Activated effector memory CD4-positive, alpha-beta T cell treated with Interleukin-2 at 50 U/mL for 16 hours (primary cell): ENCODE measurements at regions not wholly inside any gene's neighbourhood (a gene's known extent, or its start where the extent isn't known, plus 50 kb on each side); places are given as distances from the start of the nearest gene placed in this dataset.

Experiments
- DNase-seq: peaks from one replicate; pipeline ENCODE4 v3.0.0-alpha.2; 2020

DNA sequence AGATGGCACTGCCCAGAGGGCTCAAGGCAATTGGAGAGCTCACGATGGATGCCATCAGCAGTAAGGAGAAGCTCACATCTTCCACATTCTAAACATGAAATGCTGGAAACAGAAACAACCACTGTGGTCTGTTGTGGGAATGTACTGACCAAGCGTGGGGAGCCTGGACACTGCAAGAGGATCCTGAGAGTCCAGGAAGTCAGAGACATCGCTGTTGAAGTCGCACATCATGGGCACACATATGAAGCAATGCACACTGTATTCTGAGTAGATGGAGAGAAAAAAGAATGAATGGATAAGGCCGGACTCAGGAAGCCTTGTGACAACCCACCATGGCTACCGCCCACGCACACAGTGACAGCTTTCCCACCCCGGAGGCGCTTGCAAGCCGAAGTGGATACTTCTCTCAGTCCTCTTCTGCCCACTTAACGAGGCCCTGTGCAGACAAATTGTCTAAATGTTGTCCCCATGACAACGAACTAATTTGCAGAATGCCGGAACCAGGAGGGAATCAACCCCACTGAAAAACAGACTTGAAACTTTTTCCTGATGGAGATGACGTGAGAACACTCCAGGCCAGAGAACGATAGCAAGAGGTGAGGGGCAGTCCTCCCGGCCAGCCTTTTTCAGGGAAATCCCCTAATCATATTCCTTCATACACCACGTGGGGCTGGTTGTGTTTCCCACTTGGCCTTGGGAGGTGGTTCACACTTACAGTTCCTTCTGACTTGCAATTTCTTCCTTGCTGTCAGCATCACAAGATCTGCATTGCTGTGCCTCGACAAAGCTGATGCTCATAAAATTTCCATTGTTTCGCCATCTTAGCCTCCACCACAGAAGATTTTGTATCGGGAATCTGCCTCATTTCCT is 109.6 kb upstream of the SERP2 start:
- no peak for DNase-seq

DNA sequence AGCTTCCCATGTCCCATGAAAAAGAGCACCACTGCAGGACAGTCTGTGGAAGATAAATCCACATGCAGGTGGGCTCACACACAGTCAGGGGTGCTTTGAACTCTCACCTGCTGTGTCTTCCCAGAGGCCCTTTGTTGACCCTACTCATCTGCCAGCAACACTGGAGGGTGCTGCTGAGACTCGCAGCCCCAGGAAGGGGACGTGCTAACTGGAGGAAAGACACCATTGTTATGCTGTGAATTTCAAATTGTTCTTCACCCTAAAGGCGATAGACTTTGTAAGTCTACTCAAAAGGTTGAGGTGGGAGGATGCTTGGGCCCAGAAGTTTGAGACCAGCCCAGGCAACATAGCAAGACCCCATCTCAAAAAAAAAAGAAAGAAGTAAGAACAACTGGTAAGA is 107.3 kb upstream of the SERP2 start:
- no peak for DNase-seq

DNA sequence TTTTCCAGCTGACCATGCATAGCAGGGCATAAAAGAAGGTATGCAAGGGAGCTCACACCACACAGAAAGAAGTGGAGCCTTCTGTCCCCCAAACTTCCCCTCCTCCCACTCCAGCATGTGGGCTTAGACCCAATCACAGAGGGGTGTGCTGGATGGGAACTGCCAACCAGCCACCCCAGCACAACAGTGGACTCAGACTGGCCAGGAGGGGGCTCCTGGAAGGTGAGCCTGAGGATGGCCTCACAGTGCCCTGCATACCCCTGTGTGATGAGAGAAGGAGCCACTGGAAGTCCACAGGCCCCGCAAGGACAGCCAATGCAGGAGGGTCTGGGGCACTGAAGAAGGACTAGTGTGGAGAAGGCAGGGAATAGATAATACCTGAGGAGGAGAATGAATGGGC is 106.9 kb upstream of the SERP2 start:
- no peak for DNase-seq

DNA sequence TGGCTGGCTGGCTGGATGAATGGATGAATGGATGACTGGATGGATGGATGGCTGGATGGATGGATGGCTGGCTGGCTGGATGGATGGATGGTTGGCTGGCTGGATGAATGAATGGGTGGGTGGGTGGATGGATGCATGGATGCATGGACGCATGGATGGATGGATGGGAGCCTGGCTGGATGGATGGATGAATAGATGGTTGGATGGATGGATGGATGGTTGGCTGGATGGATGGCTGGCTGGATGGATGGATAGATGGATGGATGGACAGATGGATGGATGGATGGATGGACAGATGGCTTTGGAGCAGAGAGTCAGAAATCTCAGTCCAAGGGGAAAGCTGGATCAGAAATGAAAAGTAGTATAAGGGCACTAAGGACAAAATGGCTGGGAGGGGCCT is 106.4 kb upstream of the SERP2 start:
- no peak for DNase-seq

DNA sequence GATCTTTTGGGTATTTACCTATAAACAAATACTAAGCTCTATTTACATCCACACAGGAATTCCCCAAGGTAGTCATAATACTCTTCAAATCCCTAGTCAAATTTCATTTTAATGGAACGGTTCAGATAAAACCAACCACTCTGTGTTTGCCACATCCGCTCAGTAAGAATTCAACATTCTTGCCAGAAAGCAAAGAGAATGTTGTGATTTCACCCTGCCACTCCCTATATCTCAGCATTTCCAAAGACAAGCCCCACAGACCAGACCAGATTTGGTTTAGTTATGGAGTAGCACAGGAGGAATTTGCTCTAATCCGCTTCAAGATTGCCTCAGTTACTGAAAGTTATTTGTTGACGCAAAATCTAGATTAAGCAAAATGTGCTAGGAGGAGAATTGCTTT is 105.6 kb upstream of the SERP2 start:
- no peak for DNase-seq

DNA sequence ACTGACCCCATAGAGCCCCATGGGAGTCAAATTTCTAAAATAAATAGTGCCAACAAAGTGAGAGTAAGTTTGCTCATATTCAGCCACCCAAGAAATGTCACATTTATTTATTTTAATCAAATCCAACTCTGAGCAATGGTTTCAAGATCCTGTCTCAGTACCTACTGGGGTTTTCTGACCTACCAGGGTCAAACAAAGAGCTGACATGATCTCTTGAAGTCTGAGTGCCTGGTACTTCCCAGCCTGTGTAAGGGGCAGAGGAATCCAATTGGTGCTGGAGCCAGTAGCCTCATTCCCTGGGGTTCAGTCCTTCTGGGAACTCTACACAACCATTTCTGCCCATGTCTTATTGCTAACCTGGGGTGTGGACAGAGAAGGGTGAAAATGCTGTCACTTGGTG is 104.6 kb upstream of the SERP2 start:
- DNase-seq = no peak

DNA sequence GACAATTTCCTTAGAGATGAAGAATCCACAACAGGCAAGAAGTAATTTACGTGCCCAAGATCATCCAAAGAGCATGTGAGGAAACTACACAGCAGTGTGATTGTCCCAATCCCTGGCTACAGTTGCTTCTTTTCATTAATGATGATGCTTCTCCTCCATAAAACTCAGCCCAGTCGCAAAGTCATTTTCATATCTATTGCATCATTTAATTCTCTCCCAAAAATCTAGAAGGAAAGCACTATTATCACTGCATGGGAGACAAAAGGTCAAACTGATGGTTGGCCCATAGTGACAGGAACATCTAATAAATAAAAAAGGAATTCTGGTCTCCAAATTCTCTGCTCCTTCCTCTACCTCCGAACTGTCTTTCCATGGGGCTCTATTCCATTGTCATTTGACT is 103.5 kb upstream of the SERP2 start:
- DNase-seq = no peak

DNA sequence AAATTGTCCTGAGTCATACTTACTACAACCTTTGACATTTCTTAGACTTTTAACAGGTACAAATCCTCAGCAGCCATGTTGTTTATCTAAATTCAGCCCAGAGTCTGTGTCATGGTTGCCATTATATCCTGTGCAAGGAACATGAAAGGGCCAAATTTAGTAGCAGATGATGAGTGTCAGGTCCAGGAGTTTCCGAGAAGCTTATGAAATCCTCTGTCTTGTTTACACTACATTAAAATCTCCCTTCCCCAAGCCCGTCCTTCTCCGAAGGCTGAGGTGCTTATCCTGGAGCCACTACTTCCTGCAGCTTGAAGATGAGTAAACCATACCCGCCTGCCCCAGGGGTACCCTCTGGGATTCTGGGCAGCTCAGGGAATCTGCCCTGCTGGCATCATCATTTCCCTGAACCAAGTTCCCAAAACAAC is 102.6 kb upstream of the SERP2 start:
- DNase-seq = no peak

DNA sequence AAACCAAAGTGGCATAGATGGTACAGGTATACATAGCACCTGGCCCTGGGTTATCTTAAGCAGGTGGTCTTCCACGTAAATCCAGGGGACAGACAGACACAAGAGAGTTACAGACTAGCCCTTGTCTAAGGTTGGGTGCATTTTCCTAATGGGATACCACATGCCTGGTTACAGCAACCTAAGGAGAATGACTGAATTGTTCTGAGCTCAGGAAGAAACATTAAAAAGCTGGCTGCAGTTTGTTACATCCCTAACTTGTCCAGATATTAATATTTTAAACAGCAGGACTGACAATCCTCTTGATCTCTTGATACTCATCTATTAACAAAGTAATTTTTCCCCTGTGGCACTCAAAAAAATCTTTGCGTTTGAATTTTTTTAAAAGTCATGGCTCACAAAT is 102.2 kb upstream of the SERP2 start:
- DNase-seq = no peak

DNA sequence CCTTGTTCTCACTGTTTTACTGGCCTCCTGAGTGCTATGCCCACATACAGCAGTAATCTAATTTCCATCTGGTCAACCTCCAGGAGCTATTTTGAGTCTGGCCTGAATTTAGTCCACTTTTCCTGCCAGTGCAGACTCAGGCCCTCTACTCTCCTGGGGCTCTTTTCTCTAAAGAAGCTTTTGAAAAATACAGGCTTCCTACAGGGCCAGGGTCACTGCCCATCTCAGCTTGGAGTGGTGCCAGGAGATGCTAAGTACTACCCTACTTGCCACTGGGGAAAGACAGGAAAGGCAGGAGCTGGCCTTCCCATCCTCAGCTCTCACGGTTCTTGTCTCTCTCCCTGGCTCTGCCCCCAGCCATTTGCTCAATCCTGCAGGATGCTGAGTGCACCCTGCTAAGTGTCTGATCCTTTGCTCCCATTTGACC is 101.7 kb upstream of the SERP2 start:
- DNase-seq = no peak

DNA sequence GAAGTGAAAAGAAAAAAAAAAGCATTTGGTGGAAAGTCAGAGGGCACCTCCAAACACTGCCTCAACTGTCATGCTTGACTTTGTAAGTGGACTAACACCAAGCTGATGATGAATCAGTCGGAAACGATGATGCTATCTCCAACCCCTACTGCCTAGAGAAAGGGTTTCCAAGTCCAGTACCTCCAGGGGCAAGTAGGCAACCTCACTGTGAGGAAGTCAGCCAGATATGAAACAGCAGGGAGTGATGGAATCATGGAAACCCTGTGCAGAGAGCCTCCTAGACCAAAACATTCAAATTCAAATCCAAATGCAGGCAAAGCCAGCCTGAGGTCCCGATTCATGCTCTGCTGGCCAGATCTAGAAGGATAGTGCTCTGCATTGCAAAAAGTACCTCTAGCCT is 100.9 kb upstream of the SERP2 start:
- DNase-seq = no peak

DNA sequence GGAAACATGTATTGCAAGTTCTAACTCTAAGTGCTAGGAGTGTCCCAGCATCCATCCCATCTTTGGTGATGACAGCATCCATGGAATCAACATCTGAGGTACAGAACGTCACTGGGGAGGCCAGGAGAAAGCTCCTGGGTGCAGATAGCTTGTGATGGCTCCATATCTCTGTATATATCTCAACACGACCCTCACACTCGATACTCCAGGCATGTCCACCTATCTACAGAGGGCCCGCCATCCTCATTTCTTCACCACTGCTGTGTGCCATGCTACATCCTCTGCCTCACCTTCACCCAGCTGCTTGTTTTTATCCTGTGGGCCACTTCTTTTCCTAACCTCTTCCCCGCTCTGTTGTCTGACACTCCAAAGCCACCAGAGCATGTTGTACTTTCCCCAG is 100.4 kb upstream of the SERP2 start:
- DNase-seq = no peak

DNA sequence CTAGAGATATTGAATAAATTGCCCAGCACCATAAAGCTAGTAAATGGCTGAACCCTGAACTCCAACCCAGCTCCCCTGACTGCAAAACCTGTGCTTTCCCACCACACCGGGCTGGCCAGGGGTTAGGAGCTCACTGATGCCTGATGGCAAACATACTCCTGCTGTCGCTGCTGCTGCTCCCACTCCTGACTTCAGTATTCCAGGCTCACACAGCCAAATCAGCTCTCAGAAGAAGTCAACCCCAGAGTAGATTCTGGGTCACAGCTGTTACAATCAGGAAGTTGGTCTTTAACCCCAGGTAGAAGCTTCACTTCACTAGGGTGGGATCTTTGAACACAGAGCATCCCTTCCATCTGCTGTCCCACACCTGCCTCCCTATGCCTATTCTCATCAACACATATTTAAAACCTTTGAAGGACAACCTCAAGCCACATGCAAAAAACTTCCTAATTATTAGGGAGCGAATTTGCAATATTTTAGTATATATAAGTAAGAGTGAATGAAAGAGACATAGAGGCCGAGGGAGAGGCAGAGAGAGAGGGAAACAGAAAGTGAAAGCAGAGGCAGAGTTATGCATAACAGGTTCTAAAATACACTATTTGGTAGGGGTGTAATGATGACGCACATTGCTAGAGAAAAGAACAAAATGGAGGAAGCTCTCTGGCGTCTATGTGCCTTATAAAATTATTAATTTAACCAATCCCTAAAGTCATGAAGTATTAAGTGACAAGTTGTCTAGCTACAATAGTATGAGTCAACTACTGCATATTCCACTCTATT is 99.4 kb upstream of the SERP2 start:
- DNase-seq = no peak

DNA sequence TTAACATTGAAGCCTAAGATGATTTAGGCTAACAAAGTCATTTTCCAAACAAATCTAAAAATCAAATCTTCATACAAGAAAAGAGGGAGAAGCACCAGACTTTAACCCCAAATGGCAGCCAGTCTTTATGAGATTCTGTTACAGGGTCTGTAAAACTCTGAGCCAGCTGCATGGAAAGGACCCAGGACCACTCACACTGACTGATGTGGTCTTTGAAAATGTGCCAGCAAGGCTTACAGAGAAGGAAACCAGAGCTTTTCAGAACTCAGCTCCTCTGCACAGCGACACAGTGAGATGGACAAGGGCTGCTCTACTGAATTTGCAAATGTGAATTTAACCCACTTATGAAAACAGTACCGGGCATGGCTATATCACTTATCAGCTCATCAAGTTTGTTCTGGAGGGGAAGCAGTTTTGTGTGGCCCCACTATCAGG is 98.8 kb upstream of the SERP2 start:
- no peak for DNase-seq

DNA sequence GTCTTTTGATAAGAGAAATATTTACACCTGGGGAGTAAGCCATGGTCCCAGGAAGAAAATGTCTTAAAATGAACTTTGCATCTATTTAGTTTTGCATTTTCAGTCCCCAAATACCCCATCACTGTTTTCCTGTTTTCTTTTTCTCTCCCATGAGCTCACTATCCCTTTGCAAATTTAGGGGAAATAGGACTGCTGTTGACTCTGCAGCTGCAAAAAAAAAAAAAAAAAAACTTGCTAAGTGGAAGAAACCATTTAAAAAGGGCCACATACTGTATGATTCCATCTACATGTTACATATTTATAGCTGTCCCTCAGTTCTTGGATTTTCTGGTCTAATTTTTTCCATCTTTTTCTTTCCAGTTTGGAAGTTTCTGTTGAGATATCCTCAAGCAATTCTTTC is 98.2 kb upstream of the SERP2 start:
- no peak for DNase-seq

DNA sequence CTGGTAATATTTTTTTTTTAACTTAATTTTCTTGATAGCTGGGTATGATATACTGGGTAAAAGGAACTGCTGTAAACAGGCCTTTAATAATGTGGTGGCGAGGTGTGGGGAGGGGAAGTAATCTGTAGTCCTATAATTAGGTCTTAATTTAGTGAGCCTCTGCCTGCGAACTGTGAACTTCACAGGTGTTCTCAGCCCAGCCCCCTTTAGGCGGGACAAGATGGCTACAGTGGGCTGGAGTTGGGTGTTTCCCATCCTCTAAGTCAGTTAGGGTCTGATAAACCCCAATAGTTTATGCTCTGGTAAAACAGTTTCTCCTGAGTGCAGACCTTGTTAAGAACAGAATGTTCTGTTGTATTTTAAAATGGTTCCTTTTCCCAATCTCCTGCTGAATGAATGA is 97.6 kb upstream of the SERP2 start:
- DNase-seq = no peak

DNA sequence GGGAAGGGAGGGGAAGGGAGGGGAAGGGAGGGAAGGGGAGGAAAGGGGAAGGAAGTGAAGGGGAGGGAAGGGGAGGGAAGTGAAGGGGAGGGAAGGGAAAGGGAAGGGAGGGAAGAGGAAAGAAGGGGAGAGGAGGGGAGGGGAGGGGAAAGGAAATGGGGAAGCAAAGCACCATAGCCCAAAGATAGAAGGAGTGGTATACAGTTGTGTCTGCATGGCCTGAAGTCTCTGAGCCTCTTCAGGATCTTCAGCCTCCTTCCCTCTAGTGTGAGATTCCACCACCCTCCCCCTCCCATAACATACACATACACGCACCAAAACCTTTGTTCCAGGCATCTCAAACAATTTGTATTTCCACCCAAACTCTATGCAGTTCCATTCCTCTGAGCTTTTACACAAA is 96.2 kb upstream of the SERP2 start:
- DNase-seq = no peak

DNA sequence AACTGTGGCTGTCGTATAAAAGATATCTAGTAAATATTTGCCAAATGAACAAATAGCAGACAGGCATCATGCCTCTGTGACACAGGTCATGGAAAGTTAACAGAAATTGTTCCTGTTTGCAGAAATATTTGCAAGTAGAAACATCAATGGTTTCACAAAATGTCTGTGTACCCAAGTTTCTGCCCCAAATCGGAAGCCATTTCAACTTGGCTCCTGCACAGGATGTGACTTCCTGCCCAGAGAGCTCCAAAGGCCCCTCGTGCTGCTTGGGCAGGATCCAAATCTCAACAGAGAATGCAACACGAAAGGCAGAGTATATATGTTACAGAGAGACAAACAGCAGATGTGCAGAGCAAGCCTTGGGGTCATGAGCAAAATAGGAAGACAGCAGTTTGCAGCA is 95.5 kb upstream of the SERP2 start:
- no peak for DNase-seq

DNA sequence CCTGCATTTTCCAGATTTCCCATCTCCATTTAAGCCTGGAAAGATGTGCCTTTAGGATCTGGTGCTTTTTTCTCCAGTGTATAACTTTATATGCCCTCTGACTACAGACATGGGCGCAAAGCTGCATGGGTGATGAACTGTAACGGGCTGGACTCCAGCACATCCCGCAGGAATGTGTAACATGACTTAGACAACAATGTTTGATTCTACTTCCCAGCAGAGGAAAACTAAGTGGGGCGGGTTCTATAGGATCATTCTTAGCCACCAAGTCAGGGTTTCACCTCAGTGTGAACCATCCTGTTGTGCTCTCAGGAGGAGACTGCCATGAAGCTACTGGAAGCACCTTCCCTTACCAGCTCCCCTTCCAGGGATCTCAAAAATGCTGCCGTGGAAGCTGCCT is 93.2 kb upstream of the SERP2 start:
- DNase-seq = no peak

DNA sequence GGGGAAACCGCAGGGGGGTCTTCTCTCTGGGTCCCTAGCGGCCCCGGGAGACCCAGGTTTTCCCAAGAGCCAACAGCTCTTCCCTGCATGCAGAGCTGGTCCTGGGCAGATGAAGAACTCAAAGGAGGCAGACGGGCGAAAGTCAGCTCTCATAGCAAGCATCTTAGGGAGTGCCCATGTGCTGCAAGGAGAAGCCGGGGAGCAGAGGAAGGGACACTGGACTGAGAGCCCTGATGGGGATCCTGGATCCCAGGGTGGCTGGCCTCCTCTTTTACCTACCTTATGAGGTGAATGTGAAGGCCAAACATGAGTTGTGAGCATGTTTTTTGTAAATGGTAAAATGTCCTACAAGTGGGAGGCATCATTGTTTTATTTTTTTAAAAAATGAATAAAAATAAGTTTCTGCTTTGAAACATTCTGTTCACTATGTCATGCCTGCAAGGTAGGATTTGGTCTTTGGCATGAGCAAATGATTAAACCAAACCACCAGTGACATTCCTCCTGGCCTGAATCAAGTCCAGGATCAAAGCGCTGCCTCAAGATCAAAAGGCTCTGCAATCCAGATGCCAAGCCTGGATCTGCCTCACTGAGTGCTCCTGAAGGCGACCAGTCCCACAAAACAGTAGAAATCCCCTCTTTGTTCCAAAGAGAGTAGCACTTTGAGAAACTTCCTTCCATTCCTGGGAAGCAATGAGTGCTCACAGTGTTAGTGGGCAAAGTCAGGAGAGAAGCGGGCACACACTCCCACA is 92.2 kb upstream of the SERP2 start:
- no peak for DNase-seq

DNA sequence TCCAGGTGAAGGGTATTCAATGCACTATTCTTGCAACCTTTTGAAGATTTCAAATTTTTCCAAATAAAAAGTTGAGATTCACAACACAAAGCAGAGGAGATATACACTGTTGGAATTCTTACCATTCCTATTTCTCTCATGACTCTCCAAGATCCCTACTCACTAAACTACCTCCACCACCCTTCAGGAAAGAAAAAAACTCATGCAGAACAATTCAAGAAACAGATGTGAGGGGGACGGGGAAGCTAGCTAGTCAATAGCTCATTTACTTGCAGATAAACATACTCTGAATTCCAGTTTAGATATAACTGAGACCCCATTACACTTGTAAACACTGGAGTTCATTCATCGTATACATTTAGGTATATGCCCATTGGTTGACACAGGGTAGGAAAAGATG is 90.0 kb upstream of the SERP2 start:
- DNase-seq = no peak

DNA sequence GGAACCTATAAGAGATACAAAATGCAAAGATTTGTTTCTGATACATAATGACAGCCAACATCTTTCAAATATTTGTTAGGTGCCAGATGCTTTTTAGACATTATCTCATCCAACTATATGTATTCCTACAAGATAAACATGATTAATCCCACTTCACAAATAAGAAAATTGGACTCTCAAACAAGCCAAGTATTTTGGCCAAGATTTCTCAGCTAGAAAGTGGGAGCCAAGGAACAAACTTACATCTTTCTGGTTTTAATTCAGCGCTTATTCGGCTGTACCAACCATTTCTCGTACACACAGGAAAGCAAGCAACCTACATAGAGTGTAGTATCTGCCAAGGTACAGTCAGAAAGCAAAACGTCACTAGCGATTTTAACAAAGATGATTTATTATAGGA is 85.7 kb upstream of the SERP2 start:
- DNase-seq = no peak

DNA sequence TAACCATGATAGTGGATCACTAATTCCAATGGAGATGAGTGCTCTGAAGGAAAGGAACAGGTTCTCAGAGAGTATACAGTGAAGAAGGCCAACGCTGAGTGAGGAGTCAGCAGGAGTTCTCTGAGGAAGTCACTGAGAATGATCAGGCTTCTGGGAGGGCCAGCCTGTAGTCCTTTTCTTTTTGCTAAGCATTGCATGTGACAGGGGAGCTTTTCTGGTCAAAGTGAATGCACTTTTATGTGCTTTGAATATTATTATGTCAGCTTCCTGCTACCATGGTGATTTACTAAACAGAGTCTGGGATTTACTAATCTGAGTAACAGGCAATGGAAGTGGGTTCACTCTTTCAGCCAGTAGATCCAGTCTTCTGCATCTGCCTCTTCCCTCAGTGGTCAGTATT is 81.1 kb upstream of the SERP2 start:
- DNase-seq = no peak

DNA sequence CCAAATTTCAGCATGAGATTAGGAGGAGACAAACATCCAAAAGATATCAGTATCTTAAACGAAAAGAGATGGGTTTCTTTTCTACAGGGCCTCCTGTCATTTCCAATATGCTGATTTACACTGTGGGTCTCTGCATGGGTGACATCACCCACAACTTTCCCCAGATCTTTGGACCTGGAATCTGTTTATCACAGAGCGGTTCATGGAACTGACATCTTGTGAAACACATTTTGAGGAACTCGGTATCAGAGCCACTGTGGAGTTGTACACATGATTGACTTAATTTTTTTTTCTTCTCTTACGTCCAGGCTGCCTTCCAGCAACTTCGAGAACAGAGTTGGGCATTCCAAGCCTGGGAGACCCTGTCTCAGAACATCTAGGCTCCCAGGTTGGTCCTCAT is 80.2 kb upstream of the SERP2 start:
- DNase-seq = no peak
